OCI-LY1 (cell line): ENCODE measurements at regions not wholly inside any gene's neighbourhood (a gene's known extent, or its start where the extent isn't known, plus 50 kb on each side); places are given as distances from the start of the nearest gene placed in this dataset.

Experiments
- EZH2 ChIP-seq: fragments of 200-600 bp; sonication (generic), shearing (Covaris generic); IDR thresholded peaks from 2 replicates; pipeline ENCODE4 v1.8.0; 2017; ENCODE audit warnings: borderline replicate concordance, mixed run types, mild to moderate bottlenecking, antibody characterized with exemption, low read length, moderate library complexity, mixed read lengths
- TF ChIP-seq, protein P1 (sequence below): fragments of 200-600 bp; sonication (generic), shearing (Covaris generic); IDR thresholded peaks from 2 replicates; pipeline ENCODE4 v1.5.1; 2017; ENCODE audit warnings: mild to moderate bottlenecking, antibody characterized with exemption, low read length, moderate library complexity, mixed read lengths

DNA sequence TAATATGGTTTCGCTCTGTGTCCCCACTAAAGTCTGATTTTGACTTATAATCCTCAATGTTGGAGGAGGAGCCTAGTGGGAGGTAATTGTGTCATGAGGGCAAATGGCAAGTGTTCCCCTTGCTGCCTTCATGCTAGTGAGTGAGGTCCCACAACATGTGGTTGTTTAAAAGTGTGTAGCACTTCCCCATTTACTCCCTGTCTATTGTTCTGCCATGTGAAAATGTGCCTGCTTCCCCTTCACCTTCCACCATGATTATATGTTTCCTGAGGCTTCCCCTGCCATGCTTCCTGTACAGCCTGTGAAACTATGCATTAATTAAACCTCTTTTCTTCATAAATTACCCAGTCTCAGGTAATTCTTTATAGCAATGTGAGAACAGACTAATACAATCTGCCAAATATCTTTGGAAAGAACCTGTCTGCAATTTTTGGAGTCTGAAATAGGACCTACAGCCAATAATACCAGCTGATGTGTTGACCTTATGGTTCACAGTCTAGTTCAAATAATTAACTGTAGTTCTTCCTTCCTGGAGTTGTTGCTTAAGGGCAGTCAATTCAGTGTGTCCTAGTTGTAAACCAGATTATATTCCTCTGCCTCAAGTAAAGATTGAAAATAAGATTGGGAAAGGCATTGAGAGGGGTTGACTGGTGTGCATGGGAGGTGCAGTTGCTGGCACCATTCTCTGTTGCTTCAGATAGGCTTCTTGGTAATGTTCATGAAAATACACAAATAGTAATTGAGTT, 1442.9 kb downstream of the SLITRK1 start:
- TF ChIP-seq, protein P1, sequence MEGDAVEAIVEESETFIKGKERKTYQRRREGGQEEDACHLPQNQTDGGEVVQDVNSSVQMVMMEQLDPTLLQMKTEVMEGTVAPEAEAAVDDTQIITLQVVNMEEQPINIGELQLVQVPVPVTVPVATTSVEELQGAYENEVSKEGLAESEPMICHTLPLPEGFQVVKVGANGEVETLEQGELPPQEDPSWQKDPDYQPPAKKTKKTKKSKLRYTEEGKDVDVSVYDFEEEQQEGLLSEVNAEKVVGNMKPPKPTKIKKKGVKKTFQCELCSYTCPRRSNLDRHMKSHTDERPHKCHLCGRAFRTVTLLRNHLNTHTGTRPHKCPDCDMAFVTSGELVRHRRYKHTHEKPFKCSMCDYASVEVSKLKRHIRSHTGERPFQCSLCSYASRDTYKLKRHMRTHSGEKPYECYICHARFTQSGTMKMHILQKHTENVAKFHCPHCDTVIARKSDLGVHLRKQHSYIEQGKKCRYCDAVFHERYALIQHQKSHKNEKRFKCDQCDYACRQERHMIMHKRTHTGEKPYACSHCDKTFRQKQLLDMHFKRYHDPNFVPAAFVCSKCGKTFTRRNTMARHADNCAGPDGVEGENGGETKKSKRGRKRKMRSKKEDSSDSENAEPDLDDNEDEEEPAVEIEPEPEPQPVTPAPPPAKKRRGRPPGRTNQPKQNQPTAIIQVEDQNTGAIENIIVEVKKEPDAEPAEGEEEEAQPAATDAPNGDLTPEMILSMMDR: no peak
- TF ChIP-seq EZH2: no peak
